HUES64 (cell line): ENCODE measurements at regions not wholly inside any gene's neighbourhood (a gene's known extent, or its start where the extent isn't known, plus 50 kb on each side); places are given as distances from the start of the nearest gene placed in this dataset.
"Not testable (repeated sequence)": the region's sequence is repeated elsewhere in the genome, so short reads cannot be mapped to it uniquely, and the experiment has no call there.

Experiments used
- H3K27ac ChIP-seq: 2 replicates; pipeline ENCODE4 v1.7.0; 2013; ENCODE audit warnings: low read depth, low read length, inconsistent platforms
- H3K27me3 ChIP-seq: 2 replicates; pipeline ENCODE4 v1.6.1; 2013; ENCODE audit warnings: mild to moderate bottlenecking, low read length; ENCODE audit not compliant: insufficient read depth
- H3K36me3 ChIP-seq: 2 replicates; pipeline ENCODE4 v1.6.1; 2013; ENCODE audit warnings: mild to moderate bottlenecking, low read length; ENCODE audit not compliant: insufficient read depth
- H3K4me1 ChIP-seq: 2 replicates; pipeline ENCODE4 v1.6.1; 2013; ENCODE audit warnings: mild to moderate bottlenecking, low read length, moderate library complexity; ENCODE audit not compliant: insufficient read depth
- H3K4me3 ChIP-seq: 2 replicates; pipeline ENCODE4 v1.5.1; 2013; ENCODE audit warnings: mild to moderate bottlenecking, low read length, moderate library complexity
- H3K9ac ChIP-seq: 2 replicates; pipeline ENCODE4 v1.6.1; 2013; ENCODE audit warnings: mild to moderate bottlenecking, low read depth, low read length
- H3K9me3 ChIP-seq: 2 replicates; pipeline ENCODE4 v1.6.1; 2013; ENCODE audit warnings: low read depth, low read length; ENCODE audit not compliant: insufficient read depth
- WGBS: fragments of 150-250, 120-280 bp; methylation state at CpG from one replicate; pipeline ENCODE4 v1.1.7; 2013; ENCODE audit warnings: missing lambda C conversion rate; 5-methylcytosine and 5-hydroxymethylcytosine counted together

DNA sequence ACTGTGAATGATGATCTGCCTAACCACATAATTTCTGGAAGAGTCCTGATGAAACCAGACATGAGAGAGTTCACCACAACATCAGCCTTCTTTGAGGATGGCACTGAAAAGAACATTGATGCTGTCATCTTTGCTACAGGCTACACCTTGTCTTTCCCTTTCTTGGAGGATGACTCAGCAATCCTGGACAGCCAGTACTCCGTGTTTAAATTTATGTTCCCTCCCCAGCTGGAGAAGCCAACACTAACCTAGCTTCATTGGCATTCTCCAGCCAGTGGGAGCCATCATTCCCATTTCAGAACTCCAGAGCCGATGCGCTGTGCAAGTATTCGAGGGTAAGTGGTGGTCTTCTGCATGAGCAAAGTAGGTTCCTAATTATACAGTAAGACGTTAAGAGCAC, 164.1 kb upstream of the POGK start:
- no peaks in the 10 kb centered on the region for H3K27me3 ChIP-seq
- 93% methylated on average over 5 of the region's 5 CpGs for WGBS
- H3K36me3 ChIP-seq = no peaks in the 10 kb centered on the region
- H3K4me3 ChIP-seq = no peak overlapping the region
- H3K4me1 ChIP-seq = no peaks in the 10 kb centered on the region
- no peaks in the 10 kb centered on the region for H3K9me3 ChIP-seq
- H3K27ac ChIP-seq = no peak overlapping the region
- H3K9ac ChIP-seq = no peak overlapping the region

DNA sequence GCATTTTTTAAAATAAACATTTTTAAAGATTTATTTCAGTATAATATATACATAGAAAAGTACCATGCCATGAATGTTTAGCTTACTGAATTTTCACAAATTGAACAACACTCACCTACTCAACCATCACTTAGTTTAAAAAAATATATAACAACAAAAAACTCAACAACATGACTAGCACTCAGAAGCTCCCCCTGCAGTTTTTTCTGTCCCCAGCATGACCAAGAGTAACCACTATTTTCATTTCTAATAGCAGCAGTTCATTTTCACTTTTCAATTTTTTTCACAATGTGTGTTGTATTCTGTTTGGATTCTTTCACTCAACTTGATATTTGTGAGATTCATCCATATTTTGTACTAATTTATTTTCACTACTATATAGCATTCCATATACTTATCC, 162.3 kb upstream of the POGK start:
- Histone ChIP-seq H3K27me3 (no peaks in the 10 kb centered on the region), H3K9ac (no peak overlapping the region), H3K4me3 (no peak overlapping the region), H3K36me3 (no peaks in the 10 kb centered on the region), H3K9me3 (no peaks in the 10 kb centered on the region), H3K27ac (no peak overlapping the region), H3K4me1 (no peaks in the 10 kb centered on the region)

DNA sequence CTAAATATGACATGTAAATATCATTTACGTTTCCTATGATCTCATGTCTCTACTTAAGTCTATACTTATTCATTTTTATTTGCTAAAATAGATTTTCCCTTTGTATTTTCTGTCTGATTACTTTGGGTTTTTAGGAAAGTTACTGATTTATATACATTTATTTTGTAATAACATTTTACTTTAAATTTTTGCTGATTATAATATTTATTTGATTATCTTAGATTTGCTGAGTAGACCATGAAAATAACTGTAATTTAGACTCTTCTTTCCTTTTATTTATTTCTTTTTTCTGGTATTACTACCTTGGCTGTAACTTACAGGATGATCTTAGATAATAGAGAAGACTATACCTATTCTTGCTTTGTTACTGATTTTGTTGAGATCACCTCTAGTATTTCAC, 159.9 kb upstream of the POGK start:
- Histone ChIP-seq H3K4me1 (no peaks in the 10 kb centered on the region), H3K4me3 (no peak overlapping the region), H3K36me3 (no peaks in the 10 kb centered on the region), H3K27ac (no peak overlapping the region), H3K27me3 (no peaks in the 10 kb centered on the region), H3K9me3 (no peaks in the 10 kb centered on the region), H3K9ac (no peak overlapping the region)
- WGBS = no CpG with 5 or more reads among the region's 1 CpG

DNA sequence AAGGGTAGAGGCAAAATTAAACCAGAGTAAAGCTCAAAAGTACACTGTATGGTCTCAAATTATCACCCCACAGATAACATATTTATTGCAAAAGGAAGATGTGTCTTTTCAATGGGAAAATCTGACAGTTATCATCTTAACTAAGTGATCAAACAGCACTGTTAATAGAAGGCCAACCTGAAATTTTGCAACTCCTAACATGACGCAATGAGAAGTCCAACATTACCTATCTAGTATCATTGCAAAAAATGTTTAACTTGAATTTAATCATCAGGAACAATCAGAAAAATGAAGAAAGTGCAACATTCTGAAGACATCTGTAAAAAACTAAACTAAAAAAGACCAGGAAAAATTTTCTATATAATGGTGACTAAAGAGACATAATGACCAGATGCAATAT, 156.7 kb upstream of the POGK start:
- Histone ChIP-seq H3K9me3 (no peaks in the 10 kb centered on the region), H3K9ac (no peak overlapping the region), H3K4me3 (no peak overlapping the region), H3K4me1 (no peaks in the 10 kb centered on the region), H3K36me3 (no peaks in the 10 kb centered on the region), H3K27me3 (no peaks in the 10 kb centered on the region), H3K27ac (no peak overlapping the region)
- 89% methylated on average over 1 of the region's 1 CpG for WGBS

DNA sequence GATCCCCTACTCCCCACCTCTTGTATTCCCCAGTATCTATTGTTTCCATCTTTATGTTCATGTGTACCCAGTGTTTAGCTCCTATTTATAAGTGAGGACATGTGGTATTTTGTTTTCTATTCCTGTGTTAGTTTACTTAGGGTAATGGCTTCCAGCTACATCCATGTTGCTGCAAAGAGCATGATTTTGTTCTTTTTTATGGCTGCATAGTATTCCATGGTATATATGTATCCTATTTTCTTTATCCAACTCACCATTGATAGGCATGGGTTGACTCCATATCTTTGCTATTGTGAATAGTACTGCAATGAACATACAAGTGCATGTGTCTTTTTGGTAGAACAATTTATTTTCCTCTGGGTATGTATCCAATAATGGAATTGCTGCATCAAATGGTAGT, 154.6 kb upstream of the POGK start:
- not testable (repeated sequence) for H3K27ac ChIP-seq, H3K4me1 ChIP-seq, H3K9ac ChIP-seq, H3K27me3 ChIP-seq, H3K9me3 ChIP-seq, H3K4me3 ChIP-seq, H3K36me3 ChIP-seq

DNA sequence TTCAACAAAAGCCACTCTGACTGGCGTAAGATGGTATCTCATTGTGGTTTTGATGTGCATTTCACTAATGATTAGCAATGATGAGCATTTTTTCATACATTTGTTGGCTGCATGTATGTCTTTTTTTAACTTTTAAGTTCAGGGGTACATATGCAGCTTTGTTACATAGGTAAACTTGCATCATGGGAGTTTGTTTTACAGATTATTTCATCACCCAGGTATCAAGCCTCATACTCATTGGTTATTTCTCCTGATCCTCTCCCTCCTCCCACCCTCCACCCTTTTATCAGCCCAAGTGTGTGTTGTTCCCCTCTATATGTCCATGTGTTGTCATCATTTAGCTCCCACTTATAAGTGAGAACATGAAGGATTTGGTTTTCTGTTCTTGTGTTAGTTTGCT, 154.1 kb upstream of the POGK start:
- 100% methylated on average over 1 of the region's 1 CpG for WGBS
- H3K36me3 ChIP-seq = no peaks in the 10 kb centered on the region
- H3K9me3 ChIP-seq = no peaks in the 10 kb centered on the region

DNA sequence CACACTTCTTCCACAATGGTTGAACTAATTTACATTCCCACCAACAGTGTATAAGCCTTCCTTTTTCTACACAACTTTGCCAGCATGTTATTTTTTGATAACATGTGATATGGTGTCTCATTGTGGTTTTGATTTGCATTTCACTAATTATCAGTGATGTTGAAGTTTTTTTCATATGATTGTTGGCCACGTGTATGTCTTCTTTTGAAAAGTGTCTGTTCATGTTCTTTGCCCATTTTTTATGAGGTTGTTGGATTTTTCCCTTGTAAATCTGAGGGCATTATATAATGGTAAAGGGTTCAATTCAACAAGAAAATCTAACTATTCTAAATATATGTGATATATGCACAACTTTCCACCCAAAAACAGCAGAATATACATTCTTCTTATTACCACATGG, 153.4 kb upstream of the POGK start:
- H3K27me3 ChIP-seq, H3K4me3 ChIP-seq, H3K4me1 ChIP-seq, H3K9me3 ChIP-seq, H3K9ac ChIP-seq, H3K27ac ChIP-seq, H3K36me3 ChIP-seq: not testable (repeated sequence)
- 81% methylated on average over 1 of the region's 1 CpG for WGBS

More for the DNA sequence above, 154.1 kb upstream of the POGK start:
- Histone ChIP-seq H3K27me3 (no peaks in the 10 kb centered on the region), H3K4me3 (no peak overlapping the region), H3K27ac (no peak overlapping the region), H3K9ac (no peak overlapping the region), H3K4me1 (no peaks in the 10 kb centered on the region)

DNA sequence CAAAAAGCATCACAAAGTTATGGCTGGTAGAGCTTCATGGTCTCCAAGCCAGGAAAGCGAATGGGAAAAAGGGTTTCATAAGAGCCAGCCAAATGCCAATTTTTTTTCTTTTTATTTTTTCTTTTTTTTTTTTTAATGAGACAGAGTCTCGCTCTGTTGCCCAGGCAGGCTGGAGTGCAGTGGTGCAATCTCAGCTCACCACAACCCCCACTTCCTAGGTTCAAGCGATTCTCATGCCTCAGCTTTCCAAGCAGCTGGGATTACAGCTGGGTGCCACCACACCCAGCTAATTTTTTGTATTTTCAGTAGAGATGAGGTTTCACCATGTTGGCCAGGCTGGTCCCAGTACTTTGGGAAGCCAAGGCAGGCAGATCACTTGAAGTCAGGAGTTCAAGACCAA, 148.7 kb upstream of the POGK start:
- WGBS = 94% methylated on average over 3 of the region's 3 CpGs
- H3K4me1 ChIP-seq, H3K36me3 ChIP-seq, H3K9ac ChIP-seq, H3K27ac ChIP-seq, H3K9me3 ChIP-seq, H3K4me3 ChIP-seq, H3K27me3 ChIP-seq: not testable (repeated sequence)

DNA sequence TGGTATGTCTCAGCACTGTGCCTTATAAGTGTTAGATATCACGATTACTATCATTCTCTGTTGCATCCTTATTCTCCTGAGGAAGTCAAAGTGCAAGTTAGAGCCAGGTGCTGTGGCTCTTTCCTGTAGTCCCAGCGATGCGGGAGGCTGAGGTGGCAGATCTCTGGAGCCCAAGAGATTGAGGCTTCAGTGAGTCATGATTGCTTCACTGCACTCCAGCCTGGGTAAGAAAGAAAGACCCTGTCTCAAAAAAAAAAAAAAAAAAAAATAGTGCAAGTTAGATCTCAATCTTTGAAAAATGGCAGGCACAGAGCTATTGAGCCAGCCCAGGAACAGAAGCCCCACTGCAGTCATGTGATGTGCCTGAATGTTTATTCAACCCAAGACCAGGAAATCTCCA, 147.8 kb upstream of the POGK start:
- Histone ChIP-seq H3K27me3 (no peaks in the 10 kb centered on the region), H3K9me3 (no peaks in the 10 kb centered on the region), H3K4me3 (no peak overlapping the region), H3K36me3 (no peaks in the 10 kb centered on the region), H3K9ac (no peak overlapping the region), H3K27ac (no peak overlapping the region), H3K4me1 (no peaks in the 10 kb centered on the region)
- WGBS = 91% methylated on average over 3 of the region's 3 CpGs

DNA sequence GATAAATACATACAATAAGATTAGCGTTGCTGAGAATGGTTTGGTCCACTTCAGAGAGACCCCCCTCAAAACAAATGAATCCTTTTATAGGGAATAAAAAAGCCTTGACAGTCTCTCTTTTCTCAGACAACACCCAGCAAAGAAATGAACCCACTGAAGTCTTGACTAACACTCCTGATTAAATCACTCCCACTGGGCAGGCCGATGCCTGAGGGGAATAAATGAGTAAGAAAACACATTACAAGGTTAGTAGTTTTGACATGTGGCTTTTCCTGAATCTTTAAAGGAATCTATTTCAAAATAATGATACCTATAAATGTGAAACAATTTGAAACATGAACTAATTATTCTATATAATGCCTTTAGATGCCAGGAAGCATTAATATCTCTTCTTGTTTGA, 146.9 kb upstream of the POGK start:
- 100% methylated on average over 1 of the region's 2 CpGs for WGBS
- Histone ChIP-seq H3K4me1 (no peaks in the 10 kb centered on the region), H3K27ac (no peak overlapping the region), H3K36me3 (no peaks in the 10 kb centered on the region), H3K9ac (no peak overlapping the region), H3K9me3 (no peaks in the 10 kb centered on the region), H3K4me3 (no peak overlapping the region), H3K27me3 (no peaks in the 10 kb centered on the region)

DNA sequence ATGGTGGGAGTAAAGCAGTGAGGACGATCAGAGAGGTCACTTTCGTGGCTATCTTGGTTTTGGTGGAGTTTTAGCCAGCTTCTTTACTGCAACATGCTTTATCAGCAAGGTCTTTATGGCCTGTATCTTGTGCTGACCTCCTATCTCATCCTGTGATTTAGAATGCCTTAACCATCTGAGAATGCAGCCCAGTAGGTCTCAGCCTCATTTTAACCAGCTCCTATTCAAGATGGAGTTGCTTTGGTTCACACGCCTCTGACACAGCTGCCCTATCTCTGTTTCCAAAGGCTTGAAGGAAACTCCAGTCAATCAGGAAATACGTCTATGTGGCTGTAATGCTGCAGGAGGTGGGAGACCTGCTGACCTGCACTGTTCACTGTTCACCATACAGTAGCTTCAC, 146.1 kb upstream of the POGK start:
- 100% methylated on average over 4 of the region's 4 CpGs for WGBS
- Histone ChIP-seq H3K4me1 (no peaks in the 10 kb centered on the region), H3K36me3 (no peaks in the 10 kb centered on the region), H3K4me3 (no peak overlapping the region), H3K9ac (no peak overlapping the region), H3K27ac (no peak overlapping the region), H3K27me3 (no peaks in the 10 kb centered on the region), H3K9me3 (no peaks in the 10 kb centered on the region)

DNA sequence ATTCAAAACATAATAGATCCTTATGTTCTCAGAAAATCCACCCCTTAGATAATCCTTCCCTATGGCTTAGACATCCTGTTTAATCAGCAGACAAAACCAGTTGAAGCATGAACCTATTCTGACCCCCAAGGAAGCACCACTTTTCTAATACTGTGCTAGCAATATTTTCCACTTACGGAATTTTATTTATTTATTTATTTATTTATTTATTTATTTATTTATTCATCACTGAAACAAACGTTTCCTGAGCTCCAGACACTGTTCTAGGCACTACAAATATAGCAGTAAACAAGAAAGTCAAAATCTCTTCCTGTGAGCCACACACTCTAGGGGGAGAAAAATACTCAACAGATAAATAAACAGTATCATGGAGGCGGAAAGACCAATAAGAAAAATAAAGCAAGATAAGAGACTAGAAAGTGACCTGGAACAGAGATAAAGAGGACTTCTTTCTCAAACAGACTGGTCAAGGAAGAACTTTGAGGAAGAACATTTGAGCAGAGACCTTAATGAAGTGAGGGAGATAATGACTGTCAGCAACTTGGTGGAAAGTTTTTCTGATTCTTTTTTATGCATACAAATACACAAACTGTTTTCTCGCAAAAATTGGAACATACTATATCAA, 145.5 kb upstream of the POGK start:
- H3K9me3 ChIP-seq = no peaks in the 10 kb centered on the region
- H3K4me1 ChIP-seq = no peaks in the 10 kb centered on the region
- H3K27me3 ChIP-seq = no peaks in the 10 kb centered on the region
- no peak overlapping the region for H3K27ac ChIP-seq
- H3K36me3 ChIP-seq = no peaks in the 10 kb centered on the region
- 90% methylated on average over 2 of the region's 4 CpGs for WGBS
- H3K9ac ChIP-seq = no peak overlapping the region
- no peak overlapping the region for H3K4me3 ChIP-seq
